ENCODE measurements at regions not wholly inside any gene's neighbourhood (a gene's known extent, or its start where the extent isn't known, plus 50 kb on each side); places are given as distances from the start of the nearest gene placed in this dataset.

- H3K4me3 ChIP-seq (ENCODE audit: low read depth, low read length): no peak overlapping the region
- TF ChIP-seq, protein P1, sequence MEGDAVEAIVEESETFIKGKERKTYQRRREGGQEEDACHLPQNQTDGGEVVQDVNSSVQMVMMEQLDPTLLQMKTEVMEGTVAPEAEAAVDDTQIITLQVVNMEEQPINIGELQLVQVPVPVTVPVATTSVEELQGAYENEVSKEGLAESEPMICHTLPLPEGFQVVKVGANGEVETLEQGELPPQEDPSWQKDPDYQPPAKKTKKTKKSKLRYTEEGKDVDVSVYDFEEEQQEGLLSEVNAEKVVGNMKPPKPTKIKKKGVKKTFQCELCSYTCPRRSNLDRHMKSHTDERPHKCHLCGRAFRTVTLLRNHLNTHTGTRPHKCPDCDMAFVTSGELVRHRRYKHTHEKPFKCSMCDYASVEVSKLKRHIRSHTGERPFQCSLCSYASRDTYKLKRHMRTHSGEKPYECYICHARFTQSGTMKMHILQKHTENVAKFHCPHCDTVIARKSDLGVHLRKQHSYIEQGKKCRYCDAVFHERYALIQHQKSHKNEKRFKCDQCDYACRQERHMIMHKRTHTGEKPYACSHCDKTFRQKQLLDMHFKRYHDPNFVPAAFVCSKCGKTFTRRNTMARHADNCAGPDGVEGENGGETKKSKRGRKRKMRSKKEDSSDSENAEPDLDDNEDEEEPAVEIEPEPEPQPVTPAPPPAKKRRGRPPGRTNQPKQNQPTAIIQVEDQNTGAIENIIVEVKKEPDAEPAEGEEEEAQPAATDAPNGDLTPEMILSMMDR (IDR thresholded peaks at IDR 0.05; ENCODE audit: insufficient read depth, low read depth, low read length): no peak
These were observed 155.2 kb upstream of the PTPN1 start for GRCh38 chr20:50354721-50355589.

GRCh38 chr20:50355590-50356524, 154.3 kb upstream of the PTPN1 start:
- TF ChIP-seq, protein P1 (IDR thresholded peaks at IDR 0.05; ENCODE audit: insufficient read depth, low read depth, low read length): no peak
- H3K4me3 ChIP-seq (ENCODE audit: low read depth, low read length): no peak overlapping the region
- no peak for DNase-seq (ENCODE audit: low read depth)

More at GRCh38 chr20:50354721-50355589, 155.2 kb upstream of the PTPN1 start:
- DNase-seq (ENCODE audit: low read depth): no peak

DNA sequence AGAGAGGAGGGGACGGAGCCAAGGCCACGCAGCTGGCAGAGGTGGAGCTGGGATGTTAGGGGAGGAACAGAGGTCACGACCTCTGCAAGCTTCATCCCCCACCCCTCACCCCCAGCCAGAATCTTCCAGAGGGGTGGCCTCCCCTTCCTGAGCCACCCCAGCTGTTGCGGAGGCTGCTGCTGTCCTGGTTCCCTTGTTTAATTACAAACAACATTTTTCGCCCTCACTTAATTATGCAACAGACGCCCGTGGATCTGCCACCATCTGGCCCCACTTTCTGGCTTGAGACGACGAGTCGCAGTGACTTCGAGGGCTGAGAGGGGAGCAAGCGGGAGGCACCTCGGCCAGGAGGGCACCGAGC, 153.7 kb upstream of the PTPN1 start:
- DNase-seq (ENCODE audit: low read depth): no peak
- TF ChIP-seq, protein P1 (IDR thresholded peaks at IDR 0.05; ENCODE audit: insufficient read depth, low read depth, low read length): no peak
- H3K4me3 ChIP-seq (ENCODE audit: low read depth, low read length): no peak overlapping the region

DNA sequence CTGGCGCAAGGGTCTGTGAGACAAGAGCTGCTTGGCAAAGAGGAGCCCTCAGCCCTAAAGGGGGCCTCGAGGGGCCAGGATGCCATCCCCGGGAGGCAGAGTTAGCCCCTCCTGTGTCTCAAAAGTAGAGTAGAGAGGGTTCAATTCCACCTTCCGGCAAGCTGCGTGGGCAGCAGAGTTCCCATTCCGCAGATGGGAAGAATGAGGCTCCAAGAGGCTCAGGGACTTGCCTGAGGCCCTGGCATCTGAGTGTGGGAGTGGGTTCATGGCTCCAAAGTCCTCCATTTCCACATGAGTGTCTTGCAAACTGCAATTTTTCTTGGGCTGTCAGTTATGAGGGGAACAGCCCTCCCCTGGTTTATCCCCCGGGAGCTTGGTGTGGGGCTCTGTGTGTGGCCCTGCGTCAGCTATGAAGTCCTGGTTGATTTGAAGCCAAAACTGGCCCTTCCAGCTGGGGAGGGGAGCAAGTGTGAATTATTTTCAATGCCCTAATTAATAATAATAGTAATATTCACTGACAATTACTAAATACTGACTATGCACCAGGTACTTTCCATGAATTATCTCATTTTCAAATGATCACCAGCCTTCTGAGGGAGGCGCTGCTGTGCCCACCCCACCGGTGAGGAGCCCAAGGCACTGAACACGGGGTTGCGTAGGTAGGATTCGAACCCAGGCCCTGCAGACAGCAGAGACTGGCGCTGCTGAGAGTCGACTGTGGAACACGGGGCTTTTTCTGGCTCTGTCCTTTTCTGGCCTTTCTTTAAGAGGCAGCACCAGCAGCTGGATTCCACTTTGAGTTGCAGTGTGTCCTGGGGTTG, 153.0 kb upstream of the PTPN1 start:
- no peak for DNase-seq (ENCODE audit: low read depth)
- TF ChIP-seq, protein P1 (IDR thresholded peaks at IDR 0.05; ENCODE audit: insufficient read depth, low read depth, low read length): no peak
- no peak overlapping the region for H3K4me3 ChIP-seq (ENCODE audit: low read depth, low read length)

DNA sequence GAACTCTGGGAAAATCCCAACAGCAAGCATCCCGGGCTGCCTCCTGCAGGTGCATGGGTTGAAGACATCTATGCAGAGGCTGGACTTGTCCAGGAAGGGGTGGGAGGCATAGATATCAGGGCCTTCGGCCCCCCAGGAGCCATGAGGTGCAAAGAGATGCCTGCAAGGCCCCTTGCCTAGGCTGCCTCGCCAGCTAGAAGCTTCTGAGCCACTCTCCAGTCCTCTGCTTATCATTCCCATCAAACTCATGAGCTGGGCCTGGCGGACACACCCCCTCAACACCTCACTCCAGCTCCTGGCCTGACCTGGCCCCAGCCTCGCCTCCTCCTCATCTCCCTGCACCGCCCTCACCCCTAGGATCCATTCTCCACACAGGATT, 152.4 kb upstream of the PTPN1 start:
- H3K4me3 ChIP-seq (ENCODE audit: low read depth, low read length): no peak overlapping the region
- TF ChIP-seq, protein P1 (IDR thresholded peaks at IDR 0.05; ENCODE audit: insufficient read depth, low read depth, low read length): no peak
- DNase-seq (ENCODE audit: low read depth): no peak

DNA sequence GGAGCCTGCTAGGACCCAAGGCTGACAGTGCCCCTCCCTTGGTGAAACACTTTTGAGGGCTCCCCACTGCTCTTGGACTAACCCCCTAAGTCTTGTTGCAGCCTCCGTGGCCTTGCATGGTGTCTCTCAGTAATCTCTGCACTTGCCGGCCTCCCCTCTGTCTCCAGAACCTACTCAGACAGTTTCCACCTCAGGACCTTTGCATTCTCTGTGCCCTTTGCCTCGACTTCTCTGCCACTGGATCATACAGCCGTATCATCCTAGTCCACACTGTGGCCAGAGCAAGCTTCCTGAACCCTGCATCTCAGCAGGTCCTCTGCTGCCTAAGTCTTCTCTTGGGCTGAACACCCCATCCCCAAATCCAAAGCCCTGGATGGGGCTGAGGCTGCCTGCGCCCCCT, 152.0 kb upstream of the PTPN1 start:
- TF ChIP-seq, protein P1 (IDR thresholded peaks at IDR 0.05; ENCODE audit: insufficient read depth, low read depth, low read length): no peak
- no peak for DNase-seq (ENCODE audit: low read depth)

More for the DNA sequence above, 152.0 kb upstream of the PTPN1 start:
- H3K4me3 ChIP-seq (ENCODE audit: low read depth, low read length): no peak overlapping the region

All from fibroblast of villous mesenchyme (primary cell).